ENCODE measurements at regions not wholly inside any gene's neighbourhood (a gene's known extent, or its start where the extent isn't known, plus 50 kb on each side); places are given as distances from the start of the nearest gene placed in this dataset.
A peak's percentile ranks its signal among the peaks of the same experiment; 100 is the strongest.
"Not testable (repeated sequence)": the region's sequence is repeated elsewhere in the genome, so short reads cannot be mapped to it uniquely, and the experiment has no call there.

- H3K79me1 ChIP-seq (ENCODE audit: low read depth, low read length); H3K9ac ChIP-seq (replicated peaks in 1 of 4; ENCODE audit: extremely low read depth in 1 of 4, low read depth in 3 of 4, low read length in 3 of 4); H3K36me3 ChIP-seq (ENCODE audit: control insufficient read depth in 2 of 4, insufficient read depth in 4 of 4, low read length in 3 of 4); H3K56ac ChIP-seq (replicated peaks; ENCODE audit: insufficient read length, low read depth, low read length); H3K4me2 ChIP-seq (ENCODE audit: insufficient read depth in 1 of 2, low read depth in 2 of 2, low read length in 2 of 2); H3K79me2 ChIP-seq (ENCODE audit: control insufficient read depth in 1 of 2, insufficient read depth in 2 of 2, low read length in 2 of 2); H3K23me2 ChIP-seq (ENCODE audit: low read depth, low read length); H3K9me3 ChIP-seq (ENCODE audit: insufficient read depth in 2 of 2, low read depth in 1 of 2, low read length in 1 of 2); H2BK15ac ChIP-seq (ENCODE audit: low read length); H2BK120ac ChIP-seq (replicated peaks; ENCODE audit: low read depth, low read length); H3K23ac ChIP-seq (ENCODE audit: insufficient read length); H2BK5ac ChIP-seq (ENCODE audit: low read depth, low read length); H2BK20ac ChIP-seq (ENCODE audit: low read length); H3K27me3 ChIP-seq (replicated peaks in 1 of 4; ENCODE audit: control insufficient read depth in 3 of 4, extremely low read depth in 1 of 4, insufficient read depth in 3 of 4, low read length in 3 of 4); H2AK5ac ChIP-seq (ENCODE audit: low read depth, low read length); H3K4me3 ChIP-seq (ENCODE audit: extremely low read depth in 1 of 4, insufficient read depth in 2 of 4, low read depth in 3 of 4, low read length in 4 of 4); H4K8ac ChIP-seq (ENCODE audit: extremely low read depth, insufficient read depth, low read length); H4K20me1 ChIP-seq (replicated peaks in 1 of 2; ENCODE audit: control insufficient read depth in 1 of 2, insufficient read depth in 2 of 2, low read length in 2 of 2); H3K4ac ChIP-seq (replicated peaks; ENCODE audit: insufficient read length, low read depth, low read length); H3K4me1 ChIP-seq (replicated peaks in 1 of 4; ENCODE audit: control insufficient read depth in 3 of 4, insufficient read depth in 4 of 4, low read length in 3 of 4); H2BK12ac ChIP-seq (ENCODE audit: low read depth, low read length); POLR2A ChIA-PET (ENCODE audit: partially characterized antibody); H3K18ac ChIP-seq (ENCODE audit: extremely low read depth, low read length); H4K5ac ChIP-seq (ENCODE audit: insufficient read length, low read depth, low read length); H4K91ac ChIP-seq (replicated peaks; ENCODE audit: insufficient read length, low read length); H3K27ac ChIP-seq (ENCODE audit: low read depth, low read length); H3K14ac ChIP-seq (ENCODE audit: insufficient read length); FAIRE-seq; H2AFZ ChIP-seq (ENCODE audit: low read length): not testable (repeated sequence)
- CTCF ChIA-PET (ENCODE audit: partially characterized antibody) = interaction anchor here (0.6 to 0.8 kb wide), 3 partner anchors 11 to 428 kb away, joined by 3 read pairs; no protein-coding TSS in a partner anchor
- DNase-seq (ENCODE audit: low read depth in 1 of 2, low spot score in 2 of 2) = peak in 1 of 2 experiments; percentile 4
- 77% methylated on average over 3 of the region's 3 CpGs; no CpG with 5 or more reads in 1 of the 2 experiments for WGBS, 2 experiments (ENCODE audit: extremely low coverage in 1 of 2, insufficient coverage in 1 of 2, insufficient read length in 1 of 2, insufficient replicate concordance in 2 of 2, low coverage in 1 of 2, low lambda C conversion rate in 2 of 2, missing lambda C conversion rate in 1 of 2)
These were observed 64.8 kb upstream of the ITGA11 start for GRCh38 chr15:68496751-68497150.
